Medulla oblongata (tissue), 1 donor: ENCODE measurements at regions not wholly inside any gene's neighbourhood (a gene's known extent, or its start where the extent isn't known, plus 50 kb on each side); places are given as distances from the start of the nearest gene placed in this dataset.
"Not testable (repeated sequence)": the region's sequence is repeated elsewhere in the genome, so short reads cannot be mapped to it uniquely, and the experiment has no call there.

Experiments
- DNase-seq: peaks from one replicate; pipeline ENCODE4 v3.0.0-alpha.2; 2015; ENCODE audit errors: extremely low spot score

DNA sequence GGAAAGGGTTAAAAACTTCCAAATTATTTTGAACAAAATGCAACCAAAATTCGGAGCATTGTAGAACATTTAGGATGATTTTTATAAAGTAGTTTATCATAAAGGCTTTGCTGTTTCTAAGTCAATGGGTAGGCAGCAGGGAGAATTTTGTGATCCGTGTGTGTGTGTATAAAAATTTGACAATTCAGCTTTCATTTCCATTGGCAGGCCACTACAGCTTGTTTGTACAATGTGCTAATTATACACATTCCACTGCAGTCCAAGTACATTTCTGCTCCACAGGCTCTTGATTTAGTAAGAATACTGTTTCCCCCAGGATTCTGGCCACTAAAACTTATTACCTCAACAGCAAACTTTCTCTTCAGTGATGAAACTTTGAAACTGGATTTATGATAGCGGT, 71.8 kb upstream of the LTBP1 start:
- peak; percentile 59 for DNase-seq

DNA sequence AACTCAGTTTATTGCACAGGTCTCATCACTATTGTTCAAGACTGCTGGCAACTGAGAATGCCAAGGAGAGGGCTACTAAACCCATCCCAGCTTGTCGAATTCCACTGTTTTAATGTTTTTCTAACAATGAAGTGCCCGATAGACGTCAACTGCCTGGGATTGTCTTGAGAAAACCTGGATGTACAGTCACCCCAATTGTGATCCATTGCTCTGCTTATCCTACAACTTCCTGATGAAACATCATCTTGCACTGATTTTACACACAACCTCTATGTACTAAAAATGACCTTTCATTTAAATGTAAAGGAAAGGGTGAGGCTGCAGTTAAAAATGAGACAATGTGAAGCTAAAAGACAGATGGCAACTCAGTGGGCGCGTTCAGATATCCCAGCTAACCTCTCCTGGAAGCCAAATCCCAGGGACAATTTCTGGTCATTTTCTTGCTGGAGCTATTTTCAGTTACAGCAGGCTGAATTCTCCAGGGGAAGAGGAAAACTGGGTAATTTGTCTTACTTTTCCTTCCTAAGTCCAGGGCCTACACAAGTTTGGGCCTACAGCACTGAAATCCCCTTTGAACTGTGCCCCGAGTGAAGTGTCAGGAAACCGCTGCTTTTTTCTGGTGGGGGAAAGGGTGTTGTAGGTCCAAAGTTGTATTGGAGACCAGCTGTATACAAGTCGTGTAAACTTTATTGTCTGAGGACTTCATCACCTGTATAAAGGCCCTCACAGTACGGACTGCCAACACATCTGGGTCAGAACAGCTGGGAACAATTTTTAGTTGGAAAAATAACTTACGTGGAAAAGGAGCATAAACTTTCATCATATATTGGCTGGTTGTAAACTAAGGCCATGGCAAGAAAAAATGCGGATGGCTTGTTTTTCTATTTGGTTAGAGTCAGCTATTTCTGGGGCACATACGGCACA, 68.9 kb upstream of the LTBP1 start:
- DNase-seq: no peak

DNA sequence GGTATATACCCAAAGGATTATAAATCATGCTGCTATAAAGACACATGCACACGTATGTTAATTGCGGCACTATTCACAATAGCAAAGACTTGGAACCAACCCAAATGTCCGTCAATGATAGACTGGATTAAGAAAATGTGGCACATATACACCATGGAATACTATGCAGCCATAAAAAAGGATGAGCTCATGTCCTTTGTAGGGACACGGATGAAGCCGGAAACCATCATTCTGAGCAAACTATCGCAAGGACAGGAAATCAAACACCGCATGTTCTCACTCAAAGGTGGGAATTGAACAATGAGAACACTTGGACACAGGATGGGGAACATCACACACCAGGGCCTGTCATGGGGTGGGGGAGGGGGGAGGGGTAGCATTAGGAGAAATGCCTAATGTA, 66.8 kb upstream of the LTBP1 start:
- not testable (repeated sequence) for DNase-seq

DNA sequence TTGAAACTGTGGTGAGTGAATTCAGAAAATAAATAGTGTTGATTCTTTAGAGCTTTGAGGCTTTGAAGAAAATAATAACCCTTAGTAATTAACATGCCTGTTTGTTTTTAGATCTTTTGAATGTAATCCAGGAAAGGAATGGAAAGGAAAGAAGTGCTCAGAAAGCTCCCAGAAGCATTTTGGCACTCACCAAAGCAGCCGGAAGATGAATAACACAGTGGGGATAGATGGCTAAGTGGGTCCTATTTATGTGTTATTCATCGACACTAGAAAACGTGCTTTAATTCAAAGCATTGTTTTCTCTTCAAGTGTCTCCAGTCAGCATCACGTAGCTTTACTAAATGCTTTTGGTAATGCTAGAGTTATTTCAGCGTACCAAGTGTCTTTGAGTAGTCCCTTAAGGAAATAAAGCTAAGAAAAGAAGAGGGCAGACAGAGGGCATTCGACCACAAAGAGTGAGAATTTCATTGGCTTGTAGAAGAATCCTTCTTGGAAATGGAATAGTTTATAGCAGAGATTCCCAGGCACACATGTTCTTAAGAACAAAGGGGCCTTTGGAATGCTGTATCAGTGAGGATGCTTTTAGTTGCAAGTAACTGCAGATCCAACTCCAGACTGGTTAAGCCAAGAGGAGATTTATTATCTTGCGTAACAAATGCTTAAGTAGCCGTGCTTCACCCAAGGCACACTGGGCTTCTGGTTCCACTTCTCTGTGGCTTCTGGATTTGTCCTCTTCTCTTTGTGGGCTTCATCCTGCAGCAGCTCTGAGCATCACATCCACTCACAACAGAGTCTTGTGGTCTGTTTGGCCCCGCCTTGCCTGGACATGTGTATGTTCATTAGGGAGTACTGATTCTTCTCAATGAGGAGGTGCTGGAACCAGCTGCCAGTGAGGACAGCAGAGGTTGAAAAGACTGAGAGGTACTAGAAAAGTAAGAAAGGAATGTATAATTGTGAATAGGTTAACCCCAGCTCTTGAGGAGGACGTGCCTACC, 63.6 kb upstream of the LTBP1 start:
- no peak for DNase-seq

DNA sequence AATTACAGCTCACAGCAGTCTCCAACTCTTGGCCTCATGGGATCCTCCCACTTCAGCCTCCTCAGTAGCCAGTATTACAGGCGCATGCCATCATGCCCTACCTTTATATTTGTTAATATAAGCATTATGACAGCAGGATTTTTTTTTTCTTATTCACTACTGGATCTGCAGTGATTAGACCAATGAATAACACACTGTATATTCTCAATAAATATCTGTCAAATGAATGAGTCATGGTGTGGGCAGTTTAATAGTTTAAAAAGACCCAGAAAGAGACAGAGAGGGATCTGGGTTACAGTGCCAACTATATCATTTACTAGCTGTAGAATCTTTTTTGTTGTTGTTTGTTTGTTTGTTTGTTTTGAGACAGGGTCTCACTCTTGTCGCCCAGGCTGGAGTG, 62.4 kb upstream of the LTBP1 start:
- DNase-seq: no peak

DNA sequence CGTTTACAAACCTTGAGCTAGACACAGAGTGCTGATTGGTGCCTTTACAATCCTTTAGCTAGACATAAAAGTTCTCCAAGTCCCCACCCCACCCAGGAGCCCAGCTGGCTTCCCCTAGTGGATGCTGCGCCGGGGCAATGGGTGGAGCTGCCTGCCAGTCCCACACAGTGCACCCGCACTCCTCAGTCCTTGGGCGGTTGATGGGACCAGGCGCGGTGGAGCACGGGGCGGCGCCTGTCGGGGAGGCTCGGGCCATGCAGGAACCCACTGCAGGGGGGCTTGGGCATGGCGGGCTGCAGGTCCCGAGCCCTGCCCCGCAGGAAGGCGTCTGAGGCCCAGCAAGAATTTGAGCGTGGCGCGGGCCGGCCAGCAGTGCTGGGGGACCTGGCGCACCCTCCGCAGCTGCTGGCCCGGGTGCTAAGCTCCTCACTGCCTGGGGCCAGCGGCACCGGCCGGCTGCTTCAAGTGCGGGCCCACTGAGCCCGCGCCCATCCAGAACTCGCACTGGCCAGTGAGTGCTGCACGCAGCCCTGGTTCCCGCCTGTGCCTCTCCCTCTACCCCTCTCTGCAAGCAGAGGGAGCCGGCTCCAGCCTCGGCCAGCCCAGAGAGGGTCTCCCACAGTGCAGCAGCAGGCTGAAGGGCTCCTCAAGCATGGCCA, 60.2 kb upstream of the LTBP1 start:
- not testable (repeated sequence) for DNase-seq

DNA sequence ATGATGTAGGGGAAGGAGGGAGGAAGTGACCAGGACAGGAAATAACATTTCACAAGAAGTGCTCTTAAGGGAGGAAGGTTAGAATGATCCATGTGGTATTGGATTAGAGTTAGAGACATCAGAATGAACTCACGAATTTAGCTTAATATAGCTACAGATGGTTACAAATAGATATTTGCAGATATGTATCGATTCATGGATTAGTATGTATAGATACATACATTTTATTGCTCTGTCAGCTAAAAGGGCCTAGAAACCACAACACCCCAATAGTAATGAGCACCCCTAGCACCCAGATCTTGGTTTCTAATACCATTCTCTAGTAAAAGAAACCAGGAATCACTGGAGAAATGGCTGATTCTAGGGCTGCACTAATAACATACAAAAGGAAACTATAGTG, 59.6 kb upstream of the LTBP1 start:
- DNase-seq: no peak

DNA sequence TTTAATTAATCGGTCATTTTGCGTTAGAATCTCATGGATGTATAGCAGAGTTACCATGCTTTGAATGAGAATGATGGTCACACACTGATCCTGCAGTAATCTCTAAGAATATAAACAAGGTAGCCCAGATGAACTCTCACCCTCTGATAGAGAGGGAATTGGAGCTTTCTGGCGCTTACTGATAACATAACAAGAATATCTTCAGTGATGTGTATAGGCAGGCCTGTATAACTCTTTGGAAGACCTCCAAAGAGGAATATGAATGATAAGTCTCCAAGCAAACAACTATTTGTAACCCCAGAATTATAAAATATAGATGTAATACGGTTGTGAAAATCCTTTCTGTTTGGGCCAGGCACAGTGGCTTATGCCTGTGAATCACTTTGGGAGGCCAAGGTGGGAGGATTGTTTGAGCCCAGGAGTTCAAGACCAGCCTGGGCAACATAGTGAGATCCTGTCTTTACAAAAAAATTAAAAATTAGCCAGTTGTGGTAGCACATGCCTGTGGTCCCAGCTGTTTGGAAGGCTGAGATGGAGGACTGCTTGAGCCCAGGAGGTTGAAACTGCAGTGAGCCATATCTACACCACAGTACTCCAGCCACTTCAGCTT, 52.5 kb upstream of the LTBP1 start:
- DNase-seq: no peak

DNA sequence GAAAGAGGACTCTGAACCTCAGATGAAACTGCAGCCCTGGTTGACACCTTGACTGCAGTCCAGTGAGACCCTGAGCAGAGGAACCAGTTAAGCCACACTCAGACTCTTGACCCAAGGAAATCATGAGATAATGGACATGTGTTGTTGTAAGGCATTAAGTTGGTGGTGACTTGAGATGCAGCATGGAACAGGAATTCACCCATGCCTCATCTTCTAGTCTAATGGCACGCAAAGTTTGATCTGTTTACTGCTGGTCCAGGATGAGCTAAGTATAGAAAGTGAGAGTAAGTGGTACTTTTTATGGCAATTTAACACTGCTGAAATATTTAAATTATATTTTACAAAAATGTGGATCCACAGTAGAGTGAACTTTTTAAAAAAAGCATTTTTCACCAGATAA, 51.3 kb upstream of the LTBP1 start:
- no peak for DNase-seq
